ENCODE measurements at regions not wholly inside any gene's neighbourhood (a gene's known extent, or its start where the extent isn't known, plus 50 kb on each side); places are given as distances from the start of the nearest gene placed in this dataset.

DNA sequence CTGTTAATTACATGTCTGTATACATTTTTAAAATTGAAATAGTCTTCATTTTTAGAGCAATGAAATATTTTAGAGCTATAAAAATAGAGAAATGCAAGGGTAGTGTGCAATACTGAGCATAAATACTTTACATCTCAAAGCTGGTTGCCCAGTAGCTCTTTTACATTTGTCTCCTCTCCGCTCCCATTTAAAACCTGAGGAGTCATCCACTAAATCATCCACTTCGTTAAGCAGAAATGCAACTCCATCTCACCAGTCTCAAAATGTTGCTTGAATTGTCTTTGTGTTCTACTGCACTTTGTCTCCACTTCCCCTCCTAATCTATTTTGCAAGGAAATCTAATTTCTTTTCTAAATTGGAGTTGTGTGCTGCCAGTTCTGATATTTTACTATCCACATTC, 563.6 kb downstream of the VGLL3 start:
- TF ChIP-seq, protein P1, sequence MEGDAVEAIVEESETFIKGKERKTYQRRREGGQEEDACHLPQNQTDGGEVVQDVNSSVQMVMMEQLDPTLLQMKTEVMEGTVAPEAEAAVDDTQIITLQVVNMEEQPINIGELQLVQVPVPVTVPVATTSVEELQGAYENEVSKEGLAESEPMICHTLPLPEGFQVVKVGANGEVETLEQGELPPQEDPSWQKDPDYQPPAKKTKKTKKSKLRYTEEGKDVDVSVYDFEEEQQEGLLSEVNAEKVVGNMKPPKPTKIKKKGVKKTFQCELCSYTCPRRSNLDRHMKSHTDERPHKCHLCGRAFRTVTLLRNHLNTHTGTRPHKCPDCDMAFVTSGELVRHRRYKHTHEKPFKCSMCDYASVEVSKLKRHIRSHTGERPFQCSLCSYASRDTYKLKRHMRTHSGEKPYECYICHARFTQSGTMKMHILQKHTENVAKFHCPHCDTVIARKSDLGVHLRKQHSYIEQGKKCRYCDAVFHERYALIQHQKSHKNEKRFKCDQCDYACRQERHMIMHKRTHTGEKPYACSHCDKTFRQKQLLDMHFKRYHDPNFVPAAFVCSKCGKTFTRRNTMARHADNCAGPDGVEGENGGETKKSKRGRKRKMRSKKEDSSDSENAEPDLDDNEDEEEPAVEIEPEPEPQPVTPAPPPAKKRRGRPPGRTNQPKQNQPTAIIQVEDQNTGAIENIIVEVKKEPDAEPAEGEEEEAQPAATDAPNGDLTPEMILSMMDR (IDR thresholded peaks at IDR 0.05; ENCODE audit: insufficient read depth, low read length, poor library complexity, severe bottlenecking), result no peak
- no peak for TF ChIP-seq EZH2phosphoT487 (conservative IDR thresholded peaks at IDR 0.05; ENCODE audit: low read length)
